ENCODE measurements at regions not wholly inside any gene's neighbourhood (a gene's known extent, or its start where the extent isn't known, plus 50 kb on each side); places are given as distances from the start of the nearest gene placed in this dataset.

- TF ChIP-seq CTCF (IDR thresholded peaks at IDR 0.05) (no peak), POLR2A (IDR thresholded peaks at IDR 0.05; ENCODE audit: low read depth) (no peak), POLR2AphosphoS5 (IDR thresholded peaks at IDR 0.05) (no peak)
These were observed 94.6 kb upstream of the ARHGEF3 start for GRCh38 chr3:56896357-56896756.
